Uterus (tissue), 2 donors: ENCODE measurements at regions not wholly inside any gene's neighbourhood (a gene's known extent, or its start where the extent isn't known, plus 50 kb on each side); places are given as distances from the start of the nearest gene placed in this dataset.

Source experiments
- CTCF ChIP-seq, 4 experiments: fragments of 200-600 bp in 2 of 4; fragments of 450-650 bp in 2 of 4; sonication (generic) in 2 of 4; IDR thresholded peaks; one replicate each; pipeline ENCODE4 v1.5.1; 2016 to 2019; ENCODE audit warnings: antibody characterized with exemption in 4 of 4, mild to moderate bottlenecking in 2 of 4, moderate library complexity in 1 of 4
- POLR2A ChIP-seq, 2 donors: fragments of 450-650 bp; IDR thresholded peaks; one replicate each; pipeline ENCODE4 v1.6.1; 2016; ENCODE audit warnings: antibody characterized with exemption in 2 of 2, mild to moderate bottlenecking in 1 of 2, moderate library complexity in 1 of 2

- TF ChIP-seq CTCF (IDR thresholded peaks at IDR 0.05) (no peak), POLR2A (IDR thresholded peaks at IDR 0.05) (no peak)
These were observed 385.2 kb downstream of the DUSP10 start for GRCh38 chr1:221356693-221357092.
